K562 (cell line): ENCODE measurements at regions not wholly inside any gene's neighbourhood (a gene's known extent, or its start where the extent isn't known, plus 50 kb on each side); places are given as distances from the start of the nearest gene placed in this dataset.

ENCODE experiments used
- ATAC-seq: fragments of 200-7000 bp; cut with Tn5 transposase; 3 replicates; pipeline ENCODE4 v1.9.1; 2020; ENCODE audit warnings: moderate library complexity
- BruUV-seq: library from RNA; stranded (reverse); fragments of 400-500 nt; replicated peaks from 2 replicates; lab custom pipeline; 2021; lab: Mats Ljungman, UMichigan
- CTCF ChIA-PET: fragments of 300-600 bp; formaldehyde crosslinking; extraction: SDS; loops from one replicate; lab custom pipeline; 2021; ENCODE audit warnings: low intra/inter-chr PET ratio; lab: Yijun Ruan, JAX
- POLR2A ChIA-PET: fragments of 300-600, 350-650 bp; sonication (Branson Sonifier 250); formaldehyde crosslinking; extraction: SDS; loops from one replicate; lab custom pipeline; 2021; ENCODE audit warnings: antibody characterized with exemption, inconsistent platforms; lab: Yijun Ruan, JAX
- DNase-seq, 4 experiments: peaks; one replicate each; pipeline versions ENCODE4 v3.0.0 to v3.0.0-alpha.2; 2011 to 2018; ENCODE audit warnings: low spot score in 3 of 4, mixed read lengths in 3 of 4; ENCODE audit errors: extremely low read depth in 1 of 4
- FAIRE-seq: peaks from 2 replicates; lab custom pipeline; 2011; peaks lifted over from hg19 to GRCh38; lab: Jason Lieb, UNC
- H2AFZ ChIP-seq: 2 replicates; pipeline ENCODE4 v1.6.0; 2011; ENCODE audit warnings: low read depth, low read length, control low read depth, inconsistent platforms
- H3K27ac ChIP-seq: fragments of 200-600 bp; 3 replicates; pipeline ENCODE4 v1.8.0; 2011; ENCODE audit warnings: low read depth, mild to moderate bottlenecking, control low read depth, inconsistent platforms, low read length, moderate library complexity, mixed read lengths; ENCODE audit errors: extremely low read depth
- H3K27me3 ChIP-seq, 2 experiments: fragments of 300-600 bp in 1 of 2; 2 replicates in 1 of 2; 3 replicates in 1 of 2; pipeline versions ENCODE4 v1.6.0 to v1.8.0; 2011; ENCODE audit warnings: inconsistent platforms in 2 of 2, low read length in 2 of 2, mild to moderate bottlenecking in 1 of 2, mixed read lengths in 1 of 2, moderate library complexity in 1 of 2; ENCODE audit not compliant: control insufficient read depth in 2 of 2, insufficient read depth in 2 of 2
- H3K36me3 ChIP-seq: fragments of 300-600 bp; 3 replicates; pipeline ENCODE4 v1.8.0; 2011; ENCODE audit warnings: mild to moderate bottlenecking, low read length, inconsistent platforms; ENCODE audit not compliant: control insufficient read depth, insufficient read depth
- H3K4me1 ChIP-seq, 2 experiments: fragments of 200-600 bp in 1 of 2; replicated peaks in 1 of 2; 2 replicates in 1 of 2; 3 replicates in 1 of 2; pipeline versions ENCODE4 v1.5.1 to v1.8.0; 2011; ENCODE audit warnings: inconsistent platforms in 2 of 2, low read length in 2 of 2, mild to moderate bottlenecking in 1 of 2, mixed read lengths in 1 of 2, moderate library complexity in 1 of 2; ENCODE audit not compliant: control insufficient read depth in 2 of 2, insufficient read depth in 2 of 2
- H3K4me2 ChIP-seq: 2 replicates; pipeline ENCODE4 v1.6.1; 2011; ENCODE audit warnings: low read length, control low read depth, inconsistent platforms, mixed read lengths; ENCODE audit not compliant: insufficient read depth
- H3K4me3 ChIP-seq: fragments of 200-600 bp; sonication (generic), shearing (Covaris generic); 2 replicates; pipeline ENCODE4 v1.5.1; 2016; ENCODE audit warnings: control low read depth, inconsistent platforms
- H3K79me2 ChIP-seq: fragments of 200-600 bp; 3 replicates; pipeline ENCODE4 v1.8.0; 2011; ENCODE audit warnings: low read length, inconsistent platforms; ENCODE audit not compliant: control insufficient read depth, insufficient read depth
- H3K9ac ChIP-seq, 2 experiments: 2 replicates each; pipeline versions ENCODE4 v1.6.0 to v1.6.1; 2011; ENCODE audit warnings: low read depth in 2 of 2, low read length in 2 of 2, control low read depth in 1 of 2, inconsistent platforms in 1 of 2, mild to moderate bottlenecking in 1 of 2, mixed read lengths in 1 of 2; ENCODE audit not compliant: insufficient read depth in 1 of 2
- H3K9me1 ChIP-seq: one replicate; pipeline ENCODE4 v1.6.0; 2011; ENCODE audit warnings: inconsistent platforms, mild to moderate bottlenecking, low read length, moderate library complexity; ENCODE audit not compliant: control insufficient read depth, insufficient read depth
- H3K9me3 ChIP-seq: replicated peaks from 2 replicates; pipeline ENCODE4 v1.5.1; 2011; ENCODE audit warnings: low read depth, low read length, inconsistent platforms; ENCODE audit not compliant: control insufficient read depth, insufficient read depth
- H4K20me1 ChIP-seq: replicated peaks from 2 replicates; pipeline ENCODE4 v1.6.1; 2011; ENCODE audit warnings: low read length, inconsistent platforms, mixed read lengths; ENCODE audit not compliant: control insufficient read depth, insufficient read depth
- CXXC5 ChIP-seq: fragments of 250-450 bp; sonication (Bioruptor Pico); IDR thresholded peaks from 2 replicates; pipeline ENCODE4 v1.8.0; 2022; ENCODE audit warnings: inconsistent platforms, mild to moderate bottlenecking, moderate library complexity
- DIDO1 ChIP-seq: fragments of 450-650 bp; IDR thresholded peaks from 2 replicates; pipeline ENCODE4 v1.6.1; 2016; ENCODE audit warnings: low read depth, missing biosample characterization, missing genetic modification characterization
- GTF2A2 ChIP-seq: IDR thresholded peaks from 2 replicates; pipeline ENCODE4 v1.6.1; 2016; ENCODE audit warnings: mild to moderate bottlenecking, missing genetic modification characterization, missing compliant biosample characterization
- GTF2B ChIP-seq: IDR thresholded peaks from 2 replicates; pipeline ENCODE4 v1.6.1; 2011; ENCODE audit not compliant: insufficient read length; ENCODE audit errors: extremely low read depth
- NCOA2 ChIP-seq, 2 experiments: fragments of 450-650 bp; IDR thresholded peaks; 2 replicates each; pipeline ENCODE4 v1.6.1; 2018; ENCODE audit warnings: mild to moderate bottlenecking in 2 of 2, moderate library complexity in 1 of 2; ENCODE audit not compliant: partially characterized antibody in 2 of 2
- RAD21 ChIP-seq, 2 experiments: fragments of 250-450 bp in 1 of 2; fragments of 450-650 bp in 1 of 2; sonication (Bioruptor Pico) in 1 of 2; formaldehyde crosslinking in 1 of 2; IDR thresholded peaks in 1 of 2; conservative IDR thresholded peaks in 1 of 2; 2 replicates each; pipeline versions ENCODE4 v1.4.0 to v1.8.0; 2020 to 2022; ENCODE audit warnings: mild to moderate bottlenecking in 2 of 2, moderate library complexity in 1 of 2
- TAF9B ChIP-seq: fragments of 450-650 bp; IDR thresholded peaks from 2 replicates; pipeline ENCODE4 v1.6.1; 2018; ENCODE audit warnings: mild to moderate bottlenecking; ENCODE audit not compliant: partially characterized antibody
- TEAD4 ChIP-seq, 2 experiments: sonication (generic) in 1 of 2; formaldehyde crosslinking in 1 of 2; IDR thresholded peaks; 2 replicates each; pipeline versions ENCODE4 v1.6.1 to v1.8.0; 2012 to 2022; ENCODE audit warnings: borderline replicate concordance in 1 of 2, inconsistent platforms in 1 of 2, low read length in 1 of 2, mild to moderate bottlenecking in 1 of 2, missing genetic modification reagents in 1 of 2
- THRA ChIP-seq: fragments of 450-650 bp; IDR thresholded peaks from 2 replicates; pipeline ENCODE4 v1.6.1; 2017; ENCODE audit warnings: mild to moderate bottlenecking, moderate library complexity
- ZNF140 ChIP-seq: fragments of 250-450 bp; sonication (Bioruptor Pico); IDR thresholded peaks from 2 replicates; pipeline ENCODE4 v1.8.0; 2021; ENCODE audit warnings: moderate library complexity, mild to moderate bottlenecking, inconsistent platforms
- ZNF277 ChIP-seq: fragments of 250-450 bp; sonication (Bioruptor Pico); IDR thresholded peaks from 2 replicates; pipeline ENCODE4 v1.8.0; 2022; ENCODE audit warnings: inconsistent platforms, mild to moderate bottlenecking, moderate library complexity, borderline replicate concordance
- ZNF778 ChIP-seq: fragments of 450-650 bp; formaldehyde crosslinking; IDR thresholded peaks from 2 replicates; pipeline ENCODE4 v1.4.0; 2020; ENCODE audit warnings: mild to moderate bottlenecking, moderate library complexity
- WGBS: fragments of 100-300 bp; shearing (Covaris generic); methylation state at CpG from one replicate; pipeline ENCODE4 v1.1.6; 2016; ENCODE audit warnings: low coverage, mixed read lengths; ENCODE audit not compliant: insufficient coverage; ENCODE audit errors: missing lambda C conversion rate; 5-methylcytosine and 5-hydroxymethylcytosine counted together
- in situ Hi-C: fragments of 300-500 bp; cut with MboI; formaldehyde crosslinking; loops from 4 replicates; pipeline ENCODE4 v1.15.0; 2018; ENCODE audit warnings: inconsistent platforms, mixed read lengths
- intact Hi-C: fragments of 100-400 bp; cut with micrococcal nuclease; formaldehyde crosslinking; loops from 2 replicates; pipeline ENCODE4 v1.14.2; 2022

GRCh38 chr11:87739766-87740165 is 435.5 kb downstream of the RAB38 start:
- ATAC-seq (no peak), DNase-seq (no peak), FAIRE-seq (no peak)
- Histone ChIP-seq H3K9me1 (no peaks in the 10 kb centered on the region), H3K9me3 (no peaks in the 10 kb centered on the region), H3K4me2 (no peak overlapping the region), H3K79me2 (no peaks in the 10 kb centered on the region), H3K27me3 (no peaks in the 10 kb centered on the region), H3K4me3 (no peak overlapping the region), H4K20me1 (no peaks in the 10 kb centered on the region), H3K27ac (no peak overlapping the region), H3K4me1 (no peaks in the 10 kb centered on the region), H2AFZ (no peak overlapping the region), H3K36me3 (no peaks in the 10 kb centered on the region), H3K9ac (no peak overlapping the region)
- 0% methylated on average over 1 of the region's 1 CpG for WGBS
- in situ Hi-C loops (no loop called here), intact Hi-C loops (no loop called here)
- CTCF ChIA-PET, result no interaction called here
- no peak for TF ChIP-seq DIDO1 (tag)
- POLR2A ChIA-PET, result no interaction called here
- BruUV-seq, result no TSS peak

- no TSS peak for BruUV-seq
- intact Hi-C loops (no loop called here), in situ Hi-C loops (no loop called here)
- Histone ChIP-seq H3K9ac (no peak overlapping the region), H3K36me3 (no peaks in the 10 kb centered on the region), H3K27me3 (no peaks in the 10 kb centered on the region), H3K9me1 (no peaks in the 10 kb centered on the region), H3K4me1 (no peaks in the 10 kb centered on the region), H4K20me1 (no peaks in the 10 kb centered on the region), H3K79me2 (no peaks in the 10 kb centered on the region), H3K4me2 (no peak overlapping the region), H2AFZ (no peak overlapping the region), H3K9me3 (no peaks in the 10 kb centered on the region), H3K27ac (no peak overlapping the region), H3K4me3 (no peak overlapping the region)
- DNase-seq, result no peak
- 0% methylated on average over 2 of the region's 2 CpGs for WGBS
- POLR2A ChIA-PET, result no interaction called here
- ATAC-seq, result no peak
- CTCF ChIA-PET, result no interaction called here
- FAIRE-seq, result no peak
- TF ChIP-seq ZNF140 (CRISPR knock-in tag) (no peak), RAD21 (CRISPR knock-in tag; conservative IDR thresholded peaks at IDR 0.05 in 1 of 2, IDR thresholded peaks at IDR 0.05 in 1 of 2) (no peak), ZNF277 (CRISPR knock-in tag) (no peak), TEAD4 (IDR thresholded peaks at IDR 0.05; ENCODE audit: low read length) (no peak), TEAD4 (CRISPR knock-in tag; IDR thresholded peaks at IDR 0.05; ENCODE audit: borderline replicate concordance) (no peak), TAF9B (no peak), GTF2B (no peak), THRA (no peak), ZNF778 (CRISPR knock-in tag) (no peak), GTF2A2 (tag) (no peak), NCOA2 (IDR thresholded peaks at IDR 0.05; ENCODE audit: partially characterized antibody in 2 of 2) (no peak), CXXC5 (CRISPR knock-in tag) (no peak)
Observed at GRCh38 chr11:87739261-87739660, 436.0 kb downstream of the RAB38 start.
